ENCODE measurements at regions not wholly inside any gene's neighbourhood (a gene's known extent, or its start where the extent isn't known, plus 50 kb on each side); places are given as distances from the start of the nearest gene placed in this dataset.

- no peak for DNase-seq
- Histone ChIP-seq H3K4me1 (ENCODE audit: insufficient read depth, low read length) (peaks cover 14% of the 10 kb centered on the region), H3K36me3 (ENCODE audit: insufficient read depth, low read length) (no peaks in the 10 kb centered on the region), H3K4me2 (ENCODE audit: insufficient read depth, low read length) (no peak overlapping the region), H3K4me3 (ENCODE audit: low read depth in 1 of 2, low read length in 2 of 2) (no peak overlapping the region), H3K27me3 (ENCODE audit: insufficient read depth, low read length, poor library complexity) (peaks cover 18% of the 10 kb centered on the region), H2AFZ (ENCODE audit: low read depth, low read length) (no peak overlapping the region), H3K27ac (ENCODE audit: low read length) (no peak overlapping the region), H3K9ac (ENCODE audit: low read depth, low read length) (no peak overlapping the region), H3K79me2 (ENCODE audit: insufficient read depth, low read length) (no peaks in the 10 kb centered on the region), H3K9me3 (ENCODE audit: insufficient read depth, low read length, severe bottlenecking) (no peaks in the 10 kb centered on the region), H4K20me1 (ENCODE audit: insufficient read depth, low read length) (peaks cover 10% of the 10 kb centered on the region; the same call in 1 of the 2 replicates)
- no peak for ATAC-seq (ENCODE audit: insufficient read depth, low read depth)
- TF ChIP-seq CTCF (IDR thresholded peaks at IDR 0.05; ENCODE audit: borderline replicate concordance, extremely low read depth, low read length, poor library complexity, severe bottlenecking) = no peak
- no peak for TF ChIP-seq EZH2 (IDR thresholded peaks at IDR 0.05; ENCODE audit: borderline replicate concordance, low read depth, low read length, severe bottlenecking)
These were observed 275.9 kb downstream of the TCF7L2 start for GRCh38 chr10:113225903-113226302.

- ATAC-seq (ENCODE audit: insufficient read depth, low read depth) (peak; percentile 92), DNase-seq (peak; percentile 42)
- Histone ChIP-seq H3K27ac (ENCODE audit: low read length) (no peak overlapping the region), H3K79me2 (ENCODE audit: insufficient read depth, low read length) (no peaks in the 10 kb centered on the region), H3K36me3 (ENCODE audit: insufficient read depth, low read length) (no peaks in the 10 kb centered on the region), H3K9ac (ENCODE audit: low read depth, low read length) (no peak overlapping the region), H3K27me3 (ENCODE audit: insufficient read depth, low read length, poor library complexity) (peaks cover 18% of the 10 kb centered on the region), H3K9me3 (ENCODE audit: insufficient read depth, low read length, severe bottlenecking) (no peaks in the 10 kb centered on the region), H3K4me3 (ENCODE audit: low read depth in 1 of 2, low read length in 2 of 2) (no peak overlapping the region), H3K4me2 (ENCODE audit: insufficient read depth, low read length) (0 out of 2 replicates have a peak overlapping the region, but pooled peaks have one; percentile 29), H2AFZ (ENCODE audit: low read depth, low read length) (no peak overlapping the region), H3K4me1 (ENCODE audit: insufficient read depth, low read length) (peaks cover 14% of the 10 kb centered on the region), H4K20me1 (ENCODE audit: insufficient read depth, low read length) (peaks cover 10% of the 10 kb centered on the region; the same call in 1 of the 2 replicates)
- TF ChIP-seq CTCF (IDR thresholded peaks at IDR 0.05; ENCODE audit: borderline replicate concordance, extremely low read depth, low read length, poor library complexity, severe bottlenecking) (no peak), EZH2 (IDR thresholded peaks at IDR 0.05; ENCODE audit: borderline replicate concordance, low read depth, low read length, severe bottlenecking) (no peak)
These were observed 276.4 kb downstream of the TCF7L2 start for GRCh38 chr10:113226399-113226798.

- Histone ChIP-seq H3K4me2 (ENCODE audit: insufficient read depth, low read length) (no peak overlapping the region), H4K20me1 (ENCODE audit: insufficient read depth, low read length) (peaks cover 10% of the 10 kb centered on the region; the same call in 1 of the 2 replicates), H3K9me3 (ENCODE audit: insufficient read depth, low read length, severe bottlenecking) (no peaks in the 10 kb centered on the region), H3K27me3 (ENCODE audit: insufficient read depth, low read length, poor library complexity) (peaks cover 18% of the 10 kb centered on the region), H3K36me3 (ENCODE audit: insufficient read depth, low read length) (no peaks in the 10 kb centered on the region), H3K27ac (ENCODE audit: low read length) (no peak overlapping the region), H2AFZ (ENCODE audit: low read depth, low read length) (no peak overlapping the region), H3K9ac (ENCODE audit: low read depth, low read length) (no peak overlapping the region), H3K4me1 (ENCODE audit: insufficient read depth, low read length) (peaks cover 14% of the 10 kb centered on the region), H3K4me3 (ENCODE audit: low read depth in 1 of 2, low read length in 2 of 2) (no peak overlapping the region), H3K79me2 (ENCODE audit: insufficient read depth, low read length) (no peaks in the 10 kb centered on the region)
- ATAC-seq (ENCODE audit: insufficient read depth, low read depth) (no peak; the same call in 2 of the 3 replicates), DNase-seq (no peak)
- TF ChIP-seq CTCF (IDR thresholded peaks at IDR 0.05; ENCODE audit: borderline replicate concordance, extremely low read depth, low read length, poor library complexity, severe bottlenecking) (no peak), EZH2 (IDR thresholded peaks at IDR 0.05; ENCODE audit: borderline replicate concordance, low read depth, low read length, severe bottlenecking) (no peak)
These were observed 276.9 kb downstream of the TCF7L2 start for GRCh38 chr10:113226831-113227445.
